Cardiac fibroblast (primary cell): ENCODE measurements at regions not wholly inside any gene's neighbourhood (a gene's known extent, or its start where the extent isn't known, plus 50 kb on each side); places are given as distances from the start of the nearest gene placed in this dataset.
A peak's percentile ranks its signal among the peaks of the same experiment; 100 is the strongest.

Experiments
- DNase-seq, 2 donors: peaks; one replicate each; pipeline versions ENCODE4 v3.0.0 to v3.0.0-alpha.2; 2010; ENCODE audit warnings: low read depth in 2 of 2
- H3K4me3 ChIP-seq, 2 donors: replicated peaks in 1 of 2; 1 replicate in 1 of 2; 2 replicates in 1 of 2; pipeline ENCODE4 v1.5.1; 2011; ENCODE audit warnings: low read depth in 2 of 2, low read length in 2 of 2, mild to moderate bottlenecking in 2 of 2, moderate library complexity in 1 of 2
- CTCF ChIP-seq: IDR thresholded peaks from one replicate; pipeline ENCODE4 v1.5.1; 2011; ENCODE audit warnings: low read depth, mild to moderate bottlenecking, low read length, inconsistent platforms

GRCh38 chrY:8494396-8494795, 842.9 kb upstream of the TSPY4 start:
- no peak for TF ChIP-seq CTCF
- DNase-seq: no peak

GRCh38 chrY:8495243-8495642, 842.0 kb upstream of the TSPY4 start:
- DNase-seq: no peak
- no peak overlapping the region for H3K4me3 ChIP-seq
- TF ChIP-seq CTCF: no peak

More at GRCh38 chrY:8494396-8494795, 842.9 kb upstream of the TSPY4 start:
- H3K4me3 ChIP-seq: no peak overlapping the region

GRCh38 chrY:8500888-8501287, 836.4 kb upstream of the TSPY4 start:
- H3K4me3 ChIP-seq: no peak overlapping the region
- TF ChIP-seq CTCF: no peak
- no peak for DNase-seq

GRCh38 chrY:8533468-8533867, 803.8 kb upstream of the TSPY4 start:
- H3K4me3 ChIP-seq: no peak overlapping the region

GRCh38 chrY:8535704-8536103, 801.6 kb upstream of the TSPY4 start:
- no peak overlapping the region for H3K4me3 ChIP-seq
- TF ChIP-seq CTCF: no peak
- DNase-seq: no peak

More at GRCh38 chrY:8533468-8533867, 803.8 kb upstream of the TSPY4 start:
- no peak for DNase-seq
- TF ChIP-seq CTCF: no peak

GRCh38 chrY:8536277-8536676, 801.0 kb upstream of the TSPY4 start:
- H3K4me3 ChIP-seq: no peak overlapping the region
- no peak for DNase-seq
- TF ChIP-seq CTCF: no peak

GRCh38 chrY:8541306-8541705, 796.0 kb upstream of the TSPY4 start:
- no peak for TF ChIP-seq CTCF
- DNase-seq: peak in 1 of 2 donors; percentile 0
- no peak overlapping the region for H3K4me3 ChIP-seq
